CD14-positive monocyte (primary cell): ENCODE measurements at regions not wholly inside any gene's neighbourhood (a gene's known extent, or its start where the extent isn't known, plus 50 kb on each side); places are given as distances from the start of the nearest gene placed in this dataset.

Experiments used
- DNase-seq, 3 donors: peaks; one replicate each; pipeline ENCODE4 v3.0.0-alpha.2; 2011 to 2022
- H2AFZ ChIP-seq: 2 replicates; pipeline ENCODE4 v1.6.0; 2012; ENCODE audit warnings: mild to moderate bottlenecking, low read depth, low read length, inconsistent platforms; ENCODE audit not compliant: insufficient read depth, poor library complexity, severe bottlenecking
- H3K27ac ChIP-seq, 2 donors: 1 replicate in 1 of 2; 2 replicates in 1 of 2; pipeline ENCODE4 v1.5.1; 2012 to 2013; ENCODE audit warnings: low read length in 2 of 2, control low read depth in 1 of 2, inconsistent platforms in 1 of 2, low read depth in 1 of 2, mild to moderate bottlenecking in 1 of 2
- H3K27me3 ChIP-seq, 2 donors: one replicate each; pipeline versions ENCODE4 v1.6.0 to v1.6.1; 2011 to 2013; ENCODE audit warnings: low read length in 2 of 2; ENCODE audit not compliant: control insufficient read depth in 2 of 2, insufficient read depth in 2 of 2
- H3K36me3 ChIP-seq, 2 donors: replicated peaks in 1 of 2; 1 replicate in 1 of 2; 2 replicates in 1 of 2; pipeline versions ENCODE4 v1.5.1 to v1.6.1; 2012 to 2013; ENCODE audit warnings: low read length in 2 of 2, control low read depth in 1 of 2, inconsistent platforms in 1 of 2, mild to moderate bottlenecking in 1 of 2; ENCODE audit not compliant: insufficient read depth in 2 of 2, control insufficient read depth in 1 of 2
- H3K4me1 ChIP-seq, 2 donors: 1 replicate in 1 of 2; 2 replicates in 1 of 2; pipeline versions ENCODE4 v1.5.1 to v1.6.1; 2012 to 2013; ENCODE audit warnings: low read length in 2 of 2, control low read depth in 1 of 2, inconsistent platforms in 1 of 2, mild to moderate bottlenecking in 1 of 2, moderate library complexity in 1 of 2; ENCODE audit not compliant: insufficient read depth in 2 of 2, control insufficient read depth in 1 of 2
- H3K4me2 ChIP-seq: replicated peaks from 2 replicates; pipeline ENCODE3; 2012; ENCODE audit warnings: low read length, moderate library complexity, mild to moderate bottlenecking; ENCODE audit not compliant: poor library complexity, severe bottlenecking; ENCODE audit errors: extremely low read depth
- H3K4me3 ChIP-seq, 3 experiments: fragments of 200-600 bp in 1 of 3; sonication (generic) in 1 of 3; replicated peaks in 1 of 3; 1 replicate in 2 of 3; 2 replicates in 1 of 3; pipeline ENCODE4 v1.5.1; 2011 to 2013; ENCODE audit warnings: low read length in 3 of 3, mild to moderate bottlenecking in 3 of 3, control low read depth in 2 of 3, low read depth in 2 of 3, inconsistent platforms in 1 of 3, moderate library complexity in 1 of 3
- H3K79me2 ChIP-seq: 2 replicates; pipeline ENCODE4 v1.6.0; 2012; ENCODE audit warnings: mild to moderate bottlenecking, control low read depth, inconsistent platforms, low read length, moderate library complexity; ENCODE audit not compliant: insufficient read depth
- H3K9ac ChIP-seq: 2 replicates; pipeline ENCODE4 v1.6.0; 2017; ENCODE audit warnings: low read length, mild to moderate bottlenecking; ENCODE audit not compliant: insufficient read depth, poor library complexity, severe bottlenecking
- H3K9me3 ChIP-seq, 2 donors: replicated peaks in 1 of 2; 1 replicate in 1 of 2; 2 replicates in 1 of 2; pipeline versions ENCODE4 v1.5.1 to v1.6.1; 2012 to 2013; ENCODE audit warnings: low read length in 2 of 2, control low read depth in 1 of 2; ENCODE audit not compliant: control insufficient read depth in 1 of 2, insufficient read depth in 1 of 2
- H4K20me1 ChIP-seq: 2 replicates; pipeline ENCODE4 v1.6.0; 2012; ENCODE audit warnings: mild to moderate bottlenecking, low read length, control low read depth, moderate library complexity; ENCODE audit not compliant: insufficient read depth
- H3K27ac Mint-ChIP-seq, 7 donors: one replicate each; pipeline ENCODE4 v1.8.0; 2020; ENCODE audit warnings: mild to moderate bottlenecking in 7 of 7, mixed read lengths in 7 of 7, moderate library complexity in 6 of 7, inconsistent platforms in 2 of 7
- H3K27me3 Mint-ChIP-seq, 3 donors: one replicate each; pipeline ENCODE4 v1.8.0; 2021 to 2022; ENCODE audit warnings: low read depth in 3 of 3, mild to moderate bottlenecking in 3 of 3, mixed read lengths in 3 of 3, moderate library complexity in 3 of 3, inconsistent platforms in 1 of 3
- H3K36me3 Mint-ChIP-seq, 2 donors: one replicate each; pipeline ENCODE4 v1.8.0; 2020; ENCODE audit warnings: mixed read lengths in 2 of 2, inconsistent platforms in 1 of 2, mild to moderate bottlenecking in 1 of 2
- H3K4me1 Mint-ChIP-seq: one replicate; pipeline ENCODE4 v1.8.0; 2020; ENCODE audit warnings: mild to moderate bottlenecking, mixed read lengths
- H3K4me3 Mint-ChIP-seq, 2 donors: one replicate each; pipeline ENCODE4 v1.8.0; 2020; ENCODE audit warnings: mild to moderate bottlenecking in 2 of 2, mixed read lengths in 2 of 2, moderate library complexity in 1 of 2
- H3K9me3 Mint-ChIP-seq, 7 donors: one replicate each; pipeline ENCODE4 v1.8.0; 2020 to 2022; ENCODE audit warnings: mixed read lengths in 7 of 7, mild to moderate bottlenecking in 6 of 7, moderate library complexity in 6 of 7, inconsistent platforms in 2 of 7
- CTCF ChIP-seq: fragments of 200-600 bp; IDR thresholded peaks from one replicate; pipeline ENCODE4 v1.8.0; 2022; ENCODE audit warnings: antibody characterized with exemption, mild to moderate bottlenecking
- WGBS: methylation state at CpG from one replicate; pipeline ENCODE4 v1.1.5; 2013; ENCODE audit warnings: missing lambda C conversion rate; ENCODE audit not compliant: insufficient coverage; 5-methylcytosine and 5-hydroxymethylcytosine counted together
- intact Hi-C, 2 donors: fragments of 100-400 bp; cut with micrococcal nuclease; formaldehyde crosslinking; loops; one replicate each; pipeline versions ENCODE4 v1.15.0 to v1.15.1; 2023

GRCh38 chr3:73137736-73138403 is 76.4 kb downstream of the EBLN2 start:
- Histone ChIP-seq H3K9me3 (peaks cover 0 to 3% of the 10 kb centered on the region in 2 donors), H3K9ac (no peak overlapping the region), H3K4me1 (no peaks in the 10 kb centered on the region), H3K27ac (no peak overlapping the region), H3K4me3 (no peak overlapping the region), H3K27me3 (no peaks in the 10 kb centered on the region), H4K20me1 (no peaks in the 10 kb centered on the region), H3K79me2 (no peaks in the 10 kb centered on the region), H3K4me2 (no peak overlapping the region), H3K36me3 (no peaks in the 10 kb centered on the region), H2AFZ (no peak overlapping the region)
- 93% methylated on average over 3 of the region's 6 CpGs for WGBS
- Mint-ChIP-seq H3K4me1 (no peaks in the 10 kb centered on the region), H3K27ac (no peak overlapping the region), H3K9me3 (peaks cover 0 to 12% (median 3%) of the 10 kb centered on the region in 7 donors), H3K27me3 (peaks cover 0 to 5% (median 0%) of the 10 kb centered on the region in 3 donors), H3K36me3 (no peaks in the 10 kb centered on the region), H3K4me3 (no peak overlapping the region)
- intact Hi-C loops, result no loop called here
- DNase-seq, result no peak
- no peak for TF ChIP-seq CTCF

GRCh38 chr3:73140772-73141442 is 79.4 kb downstream of the EBLN2 start:
- H3K4me2 ChIP-seq, result no peak overlapping the region
- H3K4me3 ChIP-seq, result no peak overlapping the region
- H3K27ac ChIP-seq, result no peak overlapping the region
- no peaks in the 10 kb centered on the region for H3K4me1 ChIP-seq
- Mint-ChIP-seq H3K4me1 (no peaks in the 10 kb centered on the region), H3K27me3 (peaks cover 0 to 4% (median 3%) of the 10 kb centered on the region in 3 donors), H3K9me3 (peaks cover 0 to 3% (median 0%) of the 10 kb centered on the region in 7 donors), H3K4me3 (no peak overlapping the region), H3K27ac (no peak overlapping the region), H3K36me3 (no peaks in the 10 kb centered on the region)
- no peak for TF ChIP-seq CTCF
- no peak overlapping the region for H2AFZ ChIP-seq
- no peak for DNase-seq
- H3K9me3 ChIP-seq, result no peaks in the 10 kb centered on the region
- H3K79me2 ChIP-seq, result no peaks in the 10 kb centered on the region
- intact Hi-C loops, result no loop called here
- 95% methylated on average over 3 of the region's 7 CpGs for WGBS
- no peaks in the 10 kb centered on the region for H3K27me3 ChIP-seq
- no peak overlapping the region for H3K9ac ChIP-seq
- no peaks in the 10 kb centered on the region for H3K36me3 ChIP-seq
- H4K20me1 ChIP-seq, result no peaks in the 10 kb centered on the region
